A549 (cell line): ENCODE measurements at regions not wholly inside any gene's neighbourhood (a gene's known extent, or its start where the extent isn't known, plus 50 kb on each side); places are given as distances from the start of the nearest gene placed in this dataset.
A peak's percentile ranks its signal among the peaks of the same experiment; 100 is the strongest.

Source experiments
- ATAC-seq, 2 experiments: fragments of 200-7000 bp in 1 of 2; fragments of >200 bp in 1 of 2; cut with Nextera tagmentation in 1 of 2; cut with Tn5 transposase in 1 of 2; 3 replicates each; pipeline versions ENCODE4 v1.8.0 to v1.9.1; 2018 to 2020; ENCODE audit warnings: mild to moderate bottlenecking in 1 of 2, moderate library complexity in 1 of 2
- CTCF ChIA-PET: fragments of 300-600 bp; sonication (Branson Sonifier 250); formaldehyde crosslinking; extraction: SDS; loops from one replicate; lab custom pipeline; 2021; ENCODE audit warnings: antibody characterized with exemption, inconsistent platforms; lab: Yijun Ruan, JAX
- POLR2A ChIA-PET: fragments of 350-600 bp; formaldehyde crosslinking; extraction: SDS; loops from one replicate; lab custom pipeline; 2021; ENCODE audit warnings: antibody characterized with exemption, inconsistent platforms; lab: Yijun Ruan, JAX
- DNase-seq, 2 experiments: peaks; one replicate each; pipeline versions ENCODE4 v3.0.0 to v3.0.0-alpha.2; 2011 to 2016; ENCODE audit warnings: low read depth in 1 of 2, low spot score in 1 of 2
- FAIRE-seq: peaks from 2 replicates; lab custom pipeline; 2011; peaks lifted over from hg19 to GRCh38; lab: Jason Lieb, UNC
- H3K27ac ChIP-seq, 2 experiments: fragments of >200 bp; sonication (Bioruptor Twin); formaldehyde crosslinking; 3 replicates each; pipeline ENCODE4 v1.5.1; 2016 to 2017
- H3K4me1 ChIP-seq: fragments of >200 bp; sonication (Bioruptor Twin); formaldehyde crosslinking; 3 replicates; pipeline ENCODE4 v1.6.1; 2016
- H3K4me2 ChIP-seq: fragments of >200 bp; sonication (Bioruptor Twin); formaldehyde crosslinking; 3 replicates; pipeline ENCODE4 v1.6.1; 2016
- H3K4me3 ChIP-seq: fragments of >200 bp; sonication (Bioruptor Twin); formaldehyde crosslinking; 3 replicates; pipeline ENCODE4 v1.5.1; 2016
- H3K9me3 ChIP-seq: fragments of >200 bp; sonication (Bioruptor Twin); formaldehyde crosslinking; 3 replicates; pipeline ENCODE4 v1.6.1; 2016
- ATOH8 ChIP-seq: fragments of 250-450 bp; sonication (Bioruptor Pico); IDR thresholded peaks from 2 replicates; pipeline ENCODE4 v1.5.0; 2020; ENCODE audit warnings: low read depth, mild to moderate bottlenecking, moderate library complexity
- BHLHE40 ChIP-seq: IDR thresholded peaks from 2 replicates; pipeline ENCODE4 v1.6.1; 2012; ENCODE audit warnings: low read depth, low read length, inconsistent platforms
- CBX2 ChIP-seq: fragments of 200-600 bp; sonication (generic); IDR thresholded peaks from 2 replicates; pipeline ENCODE4 v1.6.1; 2016; ENCODE audit warnings: low read depth, mild to moderate bottlenecking, borderline replicate concordance
- CBX8 ChIP-seq: fragments of 200-600 bp; sonication (generic); IDR thresholded peaks from 2 replicates; pipeline ENCODE4 v1.6.1; 2016
- EHMT2 ChIP-seq: fragments of 200-600 bp; sonication (generic); IDR thresholded peaks from 2 replicates; pipeline ENCODE4 v1.6.1; 2016; ENCODE audit warnings: antibody characterized with exemption, low read depth, mild to moderate bottlenecking, moderate library complexity
- HES2 ChIP-seq: fragments of >200 bp; sonication (Bioruptor Twin); formaldehyde crosslinking; IDR thresholded peaks from 2 replicates; pipeline ENCODE4 v1.6.1; 2016
- HEYL ChIP-seq: fragments of 250-450 bp; sonication (Bioruptor Pico); IDR thresholded peaks from 2 replicates; pipeline ENCODE4 v1.8.0; 2021; ENCODE audit warnings: mild to moderate bottlenecking, moderate library complexity
- KDM5A ChIP-seq: fragments of 200-600 bp; sonication (generic); IDR thresholded peaks from 2 replicates; pipeline ENCODE4 v1.6.1; 2016; ENCODE audit warnings: antibody characterized with exemption, mild to moderate bottlenecking
- MAZ ChIP-seq: fragments of 150-350 bp; IDR thresholded peaks from 2 replicates; pipeline ENCODE4 v1.6.1; 2014; ENCODE audit warnings: antibody characterized with exemption, low read depth, low read length, borderline replicate concordance
- NR3C1 ChIP-seq: fragments of >200 bp; sonication (Bioruptor Twin); formaldehyde crosslinking; IDR thresholded peaks from 3 replicates; pipeline ENCODE4 v1.6.1; 2017
- PHF8 ChIP-seq: fragments of 200-600 bp; sonication (generic); IDR thresholded peaks from 2 replicates; pipeline ENCODE4 v1.6.1; 2016; ENCODE audit warnings: low read depth, mild to moderate bottlenecking, antibody characterized with exemption, moderate library complexity, borderline replicate concordance
- RAD21 ChIP-seq, 2 experiments: fragments of >200 bp in 1 of 2; sonication (Bioruptor Twin) in 1 of 2; formaldehyde crosslinking in 1 of 2; IDR thresholded peaks in 1 of 2; conservative IDR thresholded peaks in 1 of 2; 2 replicates in 1 of 2; 3 replicates in 1 of 2; pipeline ENCODE4 v1.6.1; 2012 to 2018; ENCODE audit warnings: inconsistent platforms in 1 of 2
- RARB ChIP-seq: fragments of 250-450 bp; sonication (Bioruptor Pico); IDR thresholded peaks from 2 replicates; pipeline ENCODE4 v1.8.0; 2021; ENCODE audit warnings: mild to moderate bottlenecking, moderate library complexity
- SMC3 ChIP-seq: fragments of >200 bp; sonication (Bioruptor Twin); formaldehyde crosslinking; IDR thresholded peaks from 3 replicates; pipeline ENCODE4 v1.6.1; 2018; ENCODE audit warnings: inconsistent platforms
- TP53 ChIP-seq: fragments of 250-450 bp; sonication (Bioruptor Pico); IDR thresholded peaks from 2 replicates; pipeline ENCODE4 v1.5.0; 2021; ENCODE audit warnings: mild to moderate bottlenecking, moderate library complexity
- ZC3H11A ChIP-seq: fragments of 450-650 bp; IDR thresholded peaks from 2 replicates; pipeline ENCODE4 v1.6.1; 2014; ENCODE audit warnings: antibody characterized with exemption, mild to moderate bottlenecking
- ZFP36 ChIP-seq: fragments of 450-650 bp; IDR thresholded peaks from 2 replicates; pipeline ENCODE4 v1.6.1; 2014; ENCODE audit warnings: borderline replicate concordance; ENCODE audit not compliant: partially characterized antibody
- ZSCAN20 ChIP-seq: fragments of 250-450 bp; sonication (Bioruptor Pico); IDR thresholded peaks from 2 replicates; pipeline ENCODE4 v1.8.0; 2022; ENCODE audit warnings: mild to moderate bottlenecking, moderate library complexity
- WGBS: methylation state at CpG from one replicate; pipeline ENCODE4 v1.1.6; 2017; ENCODE audit errors: missing lambda C conversion rate; 5-methylcytosine and 5-hydroxymethylcytosine counted together
- TF ChIP-seq, protein P1 (sequence below): fragments of 450-650 bp; IDR thresholded peaks from 2 replicates; pipeline ENCODE4 v1.6.1; 2014; ENCODE audit warnings: antibody characterized with exemption
- TF ChIP-seq, protein P2 (sequence below): IDR thresholded peaks from 2 replicates; pipeline ENCODE4 v1.6.1; 2012; ENCODE audit warnings: low read depth, borderline replicate concordance
- TF ChIP-seq, protein P3 (sequence below): IDR thresholded peaks from 2 replicates; pipeline ENCODE4 v1.6.1; 2012
- TF ChIP-seq, protein P4 (sequence below): fragments of 150-350 bp; IDR thresholded peaks from 2 replicates; pipeline ENCODE4 v1.6.1; 2014; ENCODE audit warnings: low read depth, mild to moderate bottlenecking, low read length

- Histone ChIP-seq H3K4me1 (peaks cover 12% of the 10 kb centered on the region), H3K4me2 (no peak overlapping the region), H3K4me3 (no peak overlapping the region), H3K9me3 (no peaks in the 10 kb centered on the region), H3K27ac (no peak overlapping the region)
- POLR2A ChIA-PET: no interaction called here
- DNase-seq (no peak), FAIRE-seq (no peak), ATAC-seq (no peak)
- 90% methylated on average over 11 of the region's 11 CpGs for WGBS
- no peak for TF ChIP-seq BHLHE40
- TF ChIP-seq ZC3H11A: no peak
- TF ChIP-seq SMC3: no peak
- no peak for TF ChIP-seq TP53 (CRISPR knock-in tag)
- TF ChIP-seq RAD21 (conservative IDR thresholded peaks at IDR 0.05 in 1 of 2, IDR thresholded peaks at IDR 0.05 in 1 of 2): no peak
- TF ChIP-seq CBX8: no peak
- no peak for TF ChIP-seq EHMT2
- TF ChIP-seq RARB: no peak
- CTCF ChIA-PET: no interaction called here
Measured at GRCh38 chr17:64767269-64767997, 105.3 kb upstream of the SMURF2 start.

- Histone ChIP-seq H3K4me2 (peak overlapping the region; percentile 7; the same call in 2 of the 3 replicates), H3K9me3 (no peaks in the 10 kb centered on the region), H3K27ac (no peak overlapping the region), H3K4me1 (peaks cover 12% of the 10 kb centered on the region), H3K4me3 (no peak overlapping the region)
- 82% methylated on average over 7 of the region's 7 CpGs for WGBS
- FAIRE-seq: peak; percentile 56
- DNase-seq: peak in 1 of 2 experiments; percentile 48
- TF ChIP-seq, protein P1, sequence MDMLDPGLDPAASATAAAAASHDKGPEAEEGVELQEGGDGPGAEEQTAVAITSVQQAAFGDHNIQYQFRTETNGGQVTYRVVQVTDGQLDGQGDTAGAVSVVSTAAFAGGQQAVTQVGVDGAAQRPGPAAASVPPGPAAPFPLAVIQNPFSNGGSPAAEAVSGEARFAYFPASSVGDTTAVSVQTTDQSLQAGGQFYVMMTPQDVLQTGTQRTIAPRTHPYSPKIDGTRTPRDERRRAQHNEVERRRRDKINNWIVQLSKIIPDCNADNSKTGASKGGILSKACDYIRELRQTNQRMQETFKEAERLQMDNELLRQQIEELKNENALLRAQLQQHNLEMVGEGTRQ: no peak
- TF ChIP-seq NR3C1: no peak
- TF ChIP-seq PHF8: no peak
- TF ChIP-seq, protein P2, sequence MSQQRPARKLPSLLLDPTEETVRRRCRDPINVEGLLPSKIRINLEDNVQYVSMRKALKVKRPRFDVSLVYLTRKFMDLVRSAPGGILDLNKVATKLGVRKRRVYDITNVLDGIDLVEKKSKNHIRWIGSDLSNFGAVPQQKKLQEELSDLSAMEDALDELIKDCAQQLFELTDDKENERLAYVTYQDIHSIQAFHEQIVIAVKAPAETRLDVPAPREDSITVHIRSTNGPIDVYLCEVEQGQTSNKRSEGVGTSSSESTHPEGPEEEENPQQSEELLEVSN: no peak
- no peak for TF ChIP-seq ATOH8 (CRISPR knock-in tag)
- TF ChIP-seq EHMT2: no peak
- TF ChIP-seq, protein P3, sequence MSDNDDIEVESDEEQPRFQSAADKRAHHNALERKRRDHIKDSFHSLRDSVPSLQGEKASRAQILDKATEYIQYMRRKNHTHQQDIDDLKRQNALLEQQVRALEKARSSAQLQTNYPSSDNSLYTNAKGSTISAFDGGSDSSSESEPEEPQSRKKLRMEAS: no peak
- TF ChIP-seq, protein P4, sequence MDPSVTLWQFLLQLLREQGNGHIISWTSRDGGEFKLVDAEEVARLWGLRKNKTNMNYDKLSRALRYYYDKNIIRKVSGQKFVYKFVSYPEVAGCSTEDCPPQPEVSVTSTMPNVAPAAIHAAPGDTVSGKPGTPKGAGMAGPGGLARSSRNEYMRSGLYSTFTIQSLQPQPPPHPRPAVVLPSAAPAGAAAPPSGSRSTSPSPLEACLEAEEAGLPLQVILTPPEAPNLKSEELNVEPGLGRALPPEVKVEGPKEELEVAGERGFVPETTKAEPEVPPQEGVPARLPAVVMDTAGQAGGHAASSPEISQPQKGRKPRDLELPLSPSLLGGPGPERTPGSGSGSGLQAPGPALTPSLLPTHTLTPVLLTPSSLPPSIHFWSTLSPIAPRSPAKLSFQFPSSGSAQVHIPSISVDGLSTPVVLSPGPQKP: no peak
- TF ChIP-seq MAZ: no peak
- no peak for TF ChIP-seq ZSCAN20 (CRISPR knock-in tag)
- TF ChIP-seq ZFP36: no peak
- TF ChIP-seq HES2: no peak
- no peak for TF ChIP-seq KDM5A
- no peak for TF ChIP-seq CBX2
- TF ChIP-seq RAD21 (conservative IDR thresholded peaks at IDR 0.05 in 1 of 2, IDR thresholded peaks at IDR 0.05 in 1 of 2): no peak
- no peak for TF ChIP-seq HEYL (CRISPR knock-in tag)
- ATAC-seq: peak; percentile 42 to 68; a peak in 4 of 6 replicates
- CTCF ChIA-PET: interaction anchor here (0.7 to 1.0 kb wide), 2 partner anchors 95 to 1660 kb away, joined by 3 read pairs; no protein-coding TSS in a partner anchor
- POLR2A ChIA-PET: no interaction called here
Measured at GRCh38 chr17:64765191-64765889, 103.2 kb upstream of the SMURF2 start.
